Effector memory CD4-positive, alpha-beta T cell (primary cell): ENCODE measurements at regions not wholly inside any gene's neighbourhood (a gene's known extent, or its start where the extent isn't known, plus 50 kb on each side); places are given as distances from the start of the nearest gene placed in this dataset.

Experiments used
- DNase-seq, 3 donors: peaks; one replicate each; pipeline ENCODE4 v3.0.0-alpha.2; 2020
- H3K27ac ChIP-seq: 2 replicates; pipeline ENCODE4 v1.7.0; 2013; ENCODE audit warnings: mild to moderate bottlenecking, low read length, moderate library complexity; ENCODE audit not compliant: insufficient read depth, poor library complexity, severe bottlenecking
- H3K27me3 ChIP-seq: replicated peaks from 2 replicates; pipeline ENCODE4 v1.7.0; 2013; ENCODE audit warnings: mild to moderate bottlenecking, low read length; ENCODE audit not compliant: insufficient read depth, control insufficient read depth, poor library complexity, severe bottlenecking
- H3K36me3 ChIP-seq: 2 replicates; pipeline ENCODE4 v1.7.0; 2013; ENCODE audit warnings: mild to moderate bottlenecking, low read length, moderate library complexity; ENCODE audit not compliant: control insufficient read depth, insufficient read depth
- H3K4me1 ChIP-seq: 2 replicates; pipeline ENCODE4 v1.7.0; 2013; ENCODE audit warnings: low read length, mild to moderate bottlenecking; ENCODE audit not compliant: control insufficient read depth, insufficient read depth, poor library complexity, severe bottlenecking
- H3K4me3 ChIP-seq: 2 replicates; pipeline ENCODE4 v1.7.0; 2013; ENCODE audit warnings: low read length, low read depth, mild to moderate bottlenecking; ENCODE audit not compliant: insufficient read depth, poor library complexity, severe bottlenecking
- H3K9me3 ChIP-seq: 2 replicates; pipeline ENCODE4 v1.7.0; 2013; ENCODE audit warnings: mild to moderate bottlenecking, low read length, moderate library complexity; ENCODE audit not compliant: control insufficient read depth

DNA sequence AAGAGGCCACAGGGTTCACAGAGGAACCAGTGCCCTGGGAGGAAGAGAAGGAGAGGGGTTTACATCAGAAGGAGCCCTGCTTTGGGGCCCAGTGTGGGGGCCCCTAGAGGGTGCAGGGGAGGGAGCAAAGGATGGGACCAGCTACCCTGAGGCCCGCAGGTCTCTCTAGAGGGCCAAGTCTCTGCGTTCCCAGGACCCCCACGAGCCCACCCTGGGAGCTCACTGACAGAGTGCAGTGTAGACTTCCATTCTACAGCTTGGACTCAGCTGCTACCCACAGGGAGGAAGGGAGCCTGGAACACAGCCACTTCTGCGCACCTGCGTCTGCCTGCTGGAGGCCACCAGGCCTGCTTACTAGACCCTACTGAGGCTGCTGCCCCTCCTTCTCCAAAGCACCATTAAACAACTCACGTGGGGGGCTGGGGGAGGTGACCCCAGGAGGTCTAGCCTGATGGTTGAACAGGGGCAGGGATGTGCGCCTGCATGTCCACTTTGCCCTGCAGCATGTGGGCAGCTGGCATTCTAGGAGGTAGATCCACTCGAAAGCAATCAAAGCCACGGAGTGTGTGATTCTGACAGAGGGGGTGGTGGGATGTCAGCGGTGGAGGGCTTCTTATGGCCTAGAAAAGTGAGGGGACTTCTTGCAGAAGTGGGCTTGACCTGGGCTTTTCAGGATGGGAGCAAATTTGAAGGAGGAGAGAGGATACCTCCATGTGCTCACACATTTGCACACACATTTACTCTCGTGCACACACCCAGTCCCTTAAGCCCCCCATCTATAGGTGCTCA is 90.2 kb downstream of the ZFP36L2 start:
- no peak for DNase-seq
- H3K36me3 ChIP-seq: no peaks in the 10 kb centered on the region
- no peaks in the 10 kb centered on the region for H3K27me3 ChIP-seq
- no peaks in the 10 kb centered on the region for H3K9me3 ChIP-seq
- peak overlapping the region; percentile 11 for H3K4me3 ChIP-seq
- peaks cover 91% of the 10 kb centered on the region for H3K4me1 ChIP-seq
- H3K27ac ChIP-seq: peak overlapping the region; percentile 89

DNA sequence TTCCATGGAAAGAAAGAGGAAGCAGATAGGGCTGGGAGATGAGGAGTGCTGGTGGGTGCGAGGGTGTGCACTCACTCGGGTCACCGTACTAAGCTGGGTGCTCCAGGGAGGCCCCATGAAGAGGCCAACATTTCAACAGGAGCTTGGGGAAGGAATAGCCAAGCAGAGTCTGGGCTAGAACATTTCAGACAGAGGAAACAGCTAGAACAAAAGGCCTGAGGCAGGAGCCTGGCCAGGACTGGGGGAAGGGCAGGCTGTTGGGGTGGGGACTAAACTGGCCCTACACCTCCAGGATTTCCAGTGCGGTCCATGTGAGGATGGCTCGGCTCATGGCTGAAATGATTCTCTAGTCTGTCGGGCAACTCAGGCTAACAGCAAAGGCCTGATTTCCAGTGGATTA is 90.8 kb downstream of the ZFP36L2 start:
- H3K36me3 ChIP-seq: no peaks in the 10 kb centered on the region
- no peak overlapping the region for H3K4me3 ChIP-seq
- H3K4me1 ChIP-seq: peaks cover 94% of the 10 kb centered on the region
- no peak for DNase-seq
- no peaks in the 10 kb centered on the region for H3K9me3 ChIP-seq
- no peaks in the 10 kb centered on the region for H3K27me3 ChIP-seq
- peak overlapping the region; percentile 89 for H3K27ac ChIP-seq

- H3K27me3 ChIP-seq: no peaks in the 10 kb centered on the region
- no peaks in the 10 kb centered on the region for H3K36me3 ChIP-seq
- no peaks in the 10 kb centered on the region for H3K9me3 ChIP-seq
- peak overlapping the region; percentile 89 for H3K27ac ChIP-seq
- peaks cover 94% of the 10 kb centered on the region for H3K4me1 ChIP-seq
- DNase-seq: no peak
- no peak overlapping the region for H3K4me3 ChIP-seq
These were observed 91.9 kb downstream of the ZFP36L2 start for GRCh38 chr2:43134571-43134889.

DNA sequence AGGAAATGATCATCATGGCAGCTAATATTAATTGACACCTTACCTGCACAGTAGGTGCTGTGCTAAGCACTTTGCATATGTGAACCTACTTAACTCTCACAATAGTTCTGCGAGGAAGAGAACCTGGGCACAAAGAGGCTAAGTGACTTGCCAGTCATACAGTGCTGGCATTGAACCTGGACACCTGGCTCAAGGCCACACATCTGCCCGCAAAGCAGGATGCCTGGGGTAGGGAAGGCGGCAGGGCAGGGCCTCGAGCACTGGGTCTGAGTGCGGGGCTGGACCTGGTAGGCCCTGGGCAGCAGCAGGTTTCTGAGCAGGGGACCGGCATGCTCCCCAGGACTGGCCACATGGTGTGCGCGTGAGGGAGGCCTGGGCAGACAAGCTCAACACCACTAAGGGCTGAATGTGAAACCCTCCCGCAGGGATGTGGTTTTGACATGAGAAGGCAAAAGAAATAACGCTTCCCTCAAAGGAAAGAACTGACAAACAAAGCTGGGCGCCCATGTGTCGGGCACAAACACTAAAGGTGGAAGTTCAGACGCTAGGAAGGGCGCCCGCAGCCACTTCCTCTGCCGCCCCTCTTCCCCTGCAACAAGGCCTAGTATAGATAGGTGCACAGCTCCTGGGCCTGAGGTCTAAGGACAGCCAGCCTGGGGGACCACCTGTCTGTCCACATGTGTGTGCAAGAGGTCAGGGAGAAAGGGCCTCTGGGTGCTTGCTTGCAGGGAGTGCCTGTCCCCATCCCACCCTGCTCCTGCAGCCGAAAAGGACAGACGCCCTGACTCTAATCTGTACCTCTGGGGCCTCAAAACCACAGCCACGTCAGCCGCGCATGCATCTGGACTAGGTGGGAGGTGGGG is 92.5 kb downstream of the ZFP36L2 start:
- no peak overlapping the region for H3K4me3 ChIP-seq
- H3K9me3 ChIP-seq: no peaks in the 10 kb centered on the region
- H3K36me3 ChIP-seq: no peaks in the 10 kb centered on the region
- H3K4me1 ChIP-seq: peaks cover 95% of the 10 kb centered on the region
- H3K27me3 ChIP-seq: no peaks in the 10 kb centered on the region
- peak; percentile 64 to 78 (median 65) for DNase-seq
- peak overlapping the region; percentile 89 for H3K27ac ChIP-seq

DNA sequence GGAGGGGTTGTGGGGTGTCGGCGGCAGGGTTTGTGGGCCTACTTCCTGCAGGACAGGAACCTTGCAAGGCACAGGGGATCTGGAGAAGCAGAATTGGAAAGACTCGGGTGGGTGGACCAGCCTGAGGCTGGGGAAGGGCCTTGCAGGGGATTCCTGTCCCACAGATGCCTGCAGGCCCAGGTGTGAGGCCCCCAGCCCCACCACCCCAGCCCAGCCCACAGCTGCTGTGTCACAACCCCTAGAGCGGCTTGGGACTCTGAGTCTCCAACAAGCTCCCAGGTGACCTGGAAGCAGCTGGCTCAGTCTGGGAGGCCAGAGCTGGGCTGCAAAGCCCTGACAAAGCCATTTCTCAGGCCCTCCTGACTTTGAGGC is 93.1 kb downstream of the ZFP36L2 start:
- no peaks in the 10 kb centered on the region for H3K27me3 ChIP-seq
- no peaks in the 10 kb centered on the region for H3K9me3 ChIP-seq
- H3K27ac ChIP-seq: peak overlapping the region; percentile 89
- H3K4me1 ChIP-seq: peaks cover 92% of the 10 kb centered on the region
- peak overlapping the region; percentile 2 for H3K4me3 ChIP-seq
- no peak for DNase-seq
- H3K36me3 ChIP-seq: no peaks in the 10 kb centered on the region

DNA sequence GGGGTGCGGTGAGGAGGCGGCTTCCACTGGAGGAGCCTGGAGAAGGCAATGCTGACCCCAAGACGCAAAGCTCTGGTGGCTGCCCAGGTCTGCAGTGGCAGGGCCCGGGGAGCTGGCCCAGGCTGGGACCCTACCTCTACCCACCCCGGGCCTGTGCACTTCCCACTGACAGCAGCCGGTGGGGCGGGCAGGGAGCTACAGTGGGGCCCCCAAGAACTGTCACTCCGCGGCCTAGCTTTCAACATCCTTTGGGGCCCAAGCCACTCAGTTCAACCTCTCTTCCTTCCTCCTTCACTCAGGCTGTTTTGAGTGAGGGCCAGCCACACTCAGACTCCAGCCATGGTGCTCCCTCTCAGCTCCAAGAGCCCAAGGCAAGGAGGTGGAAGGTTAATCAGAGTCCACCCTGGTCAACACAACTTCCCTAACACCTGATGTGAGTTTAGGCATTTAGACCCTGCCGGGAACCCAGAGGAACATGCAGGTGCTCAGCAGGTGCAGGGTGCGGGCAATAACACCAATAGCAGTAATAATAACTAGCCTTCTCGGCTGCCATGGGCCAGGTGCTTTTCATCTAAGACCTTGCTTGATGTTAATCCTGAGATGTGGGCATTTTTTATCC is 93.6 kb downstream of the ZFP36L2 start:
- peaks cover 92% of the 10 kb centered on the region for H3K4me1 ChIP-seq
- no peaks in the 10 kb centered on the region for H3K36me3 ChIP-seq
- H3K27ac ChIP-seq: peak overlapping the region; percentile 89
- no peaks in the 10 kb centered on the region for H3K27me3 ChIP-seq
- H3K4me3 ChIP-seq: peak overlapping the region; percentile 2
- no peaks in the 10 kb centered on the region for H3K9me3 ChIP-seq
- no peak for DNase-seq

GRCh38 chr2:43131890-43132682 is 94.3 kb downstream of the ZFP36L2 start:
- Histone ChIP-seq H3K4me3 (no peak overlapping the region), H3K27me3 (no peaks in the 10 kb centered on the region), H3K9me3 (no peaks in the 10 kb centered on the region), H3K27ac (peak overlapping the region; percentile 89), H3K36me3 (no peaks in the 10 kb centered on the region), H3K4me1 (peaks cover 92% of the 10 kb centered on the region)
- no peak for DNase-seq

DNA sequence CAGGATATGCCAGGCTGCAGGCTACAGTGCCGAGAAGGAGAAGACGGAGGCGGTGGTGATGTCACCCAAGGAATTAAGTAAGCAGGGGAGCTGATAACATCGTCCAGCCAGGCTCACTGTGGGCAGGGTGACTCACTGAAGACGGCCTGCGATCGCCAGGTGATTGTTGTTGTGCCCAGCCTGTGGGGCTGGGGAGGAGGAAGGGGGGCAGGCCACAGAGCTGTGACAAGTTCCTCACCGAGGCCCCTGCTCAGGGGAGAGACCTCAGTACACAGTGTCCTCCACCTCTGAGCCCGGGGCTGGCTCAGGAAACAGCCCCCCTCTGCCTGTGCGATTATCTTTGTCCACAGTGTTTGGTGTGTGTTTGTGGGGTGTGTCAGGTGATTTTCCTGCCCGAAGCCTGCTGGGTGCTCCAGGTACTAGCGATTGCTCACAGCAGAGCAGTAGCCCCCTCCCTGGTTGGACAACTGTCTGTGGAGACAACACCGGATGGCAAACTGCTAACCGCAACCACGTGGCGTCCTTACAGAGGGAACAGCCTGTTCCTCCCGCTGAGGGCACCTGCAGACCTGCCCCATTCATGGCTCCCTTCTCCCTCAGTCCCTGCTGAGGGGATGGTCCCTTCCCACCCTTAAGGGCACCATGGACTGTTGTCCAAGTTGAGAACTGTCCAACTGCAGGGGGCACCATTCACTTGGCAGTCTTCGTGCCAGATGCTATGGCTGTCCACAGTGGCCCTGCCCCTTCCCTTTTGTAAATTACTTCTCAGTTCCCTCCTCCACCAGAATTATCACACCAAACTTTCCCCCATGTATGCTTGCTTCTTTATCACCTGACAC is 95.1 kb downstream of the ZFP36L2 start:
- Histone ChIP-seq H3K4me3 (peak overlapping the region; percentile 15), H3K27me3 (no peaks in the 10 kb centered on the region), H3K27ac (peak overlapping the region; percentile 89), H3K4me1 (peaks cover 85% of the 10 kb centered on the region), H3K9me3 (no peaks in the 10 kb centered on the region), H3K36me3 (no peaks in the 10 kb centered on the region)
- DNase-seq: peak; percentile 81 to 87 (median 83)

DNA sequence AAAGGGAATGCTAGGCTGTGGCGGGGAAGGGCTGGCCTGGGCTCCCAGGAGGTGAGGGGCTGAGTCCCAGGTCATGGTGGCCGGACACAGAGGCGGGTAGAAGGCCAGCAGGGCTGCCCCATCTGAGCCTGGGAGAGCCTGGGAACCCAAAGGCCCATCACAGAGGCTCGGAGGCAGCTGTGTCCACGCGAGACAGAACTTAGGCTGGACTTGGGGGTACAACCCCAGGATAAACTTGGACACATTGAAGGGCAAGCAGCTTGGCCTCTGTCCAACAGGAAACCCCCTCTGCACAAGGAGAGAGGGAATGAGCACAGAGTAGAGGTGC is 95.9 kb downstream of the ZFP36L2 start:
- Histone ChIP-seq H3K4me1 (peaks cover 77% of the 10 kb centered on the region), H3K9me3 (no peaks in the 10 kb centered on the region), H3K4me3 (peak overlapping the region; percentile 15), H3K27ac (peak overlapping the region; percentile 89), H3K27me3 (no peaks in the 10 kb centered on the region), H3K36me3 (no peaks in the 10 kb centered on the region)
- no peak for DNase-seq
